SK-N-MC (cell line): ENCODE measurements at regions not wholly inside any gene's neighbourhood (a gene's known extent, or its start where the extent isn't known, plus 50 kb on each side); places are given as distances from the start of the nearest gene placed in this dataset.

Experiments used
- EZH2 ChIP-seq: fragments of 200-600 bp; sonication (generic); IDR thresholded peaks from one replicate; pipeline ENCODE4 v1.6.1; 2017; ENCODE audit warnings: antibody characterized with exemption
- POLR2AphosphoS5 ChIP-seq: IDR thresholded peaks from 2 replicates; pipeline ENCODE4 v1.6.1; 2012; ENCODE audit warnings: mild to moderate bottlenecking, low read depth, low read length, borderline replicate concordance

DNA sequence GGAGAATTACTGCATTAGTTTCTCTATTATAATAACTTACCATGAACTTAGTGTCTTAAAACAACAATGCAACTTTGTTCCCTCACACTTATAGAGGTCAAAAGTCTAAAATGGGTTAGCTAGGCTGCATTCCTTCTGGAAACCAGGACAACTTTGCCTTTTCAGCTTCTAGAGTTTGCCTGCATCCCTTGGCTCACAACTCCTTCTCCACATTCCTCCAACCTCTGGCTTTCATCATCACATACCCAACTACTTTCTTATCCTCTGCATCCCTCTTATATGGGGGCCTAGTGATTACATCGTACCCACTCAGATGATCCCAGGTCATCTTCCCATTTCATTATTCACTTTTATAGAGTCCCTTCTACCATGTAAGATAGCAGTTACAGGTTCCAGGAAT is 251.1 kb downstream of the C12orf50 start:
- no peak for TF ChIP-seq POLR2AphosphoS5
- TF ChIP-seq EZH2, result no peak
